ENCODE measurements at regions not wholly inside any gene's neighbourhood (a gene's known extent, or its start where the extent isn't known, plus 50 kb on each side); places are given as distances from the start of the nearest gene placed in this dataset.

DNA sequence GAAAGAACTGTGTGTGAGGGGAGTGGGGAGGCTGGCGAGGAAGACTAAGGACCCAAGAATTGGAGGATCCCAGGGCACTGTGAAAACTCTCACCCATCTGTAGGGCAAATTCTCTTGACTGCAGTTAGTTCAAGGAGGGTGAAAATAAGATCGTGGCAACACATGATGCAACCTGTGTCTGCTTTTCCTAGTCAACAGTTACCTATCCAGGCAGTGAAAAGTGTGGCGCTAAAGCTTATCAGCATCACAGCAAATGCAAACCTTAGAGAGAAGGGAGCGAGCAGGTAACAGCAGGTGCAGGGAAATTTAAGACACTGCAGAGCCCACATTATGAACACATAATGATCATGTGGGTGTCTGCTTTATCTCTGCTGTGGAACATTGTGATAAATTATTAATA lies 97.7 kb upstream of the SGK1 start:
- no peaks in the 10 kb centered on the region for H4K20me1 ChIP-seq (ENCODE audit: control insufficient read depth, extremely low read depth, insufficient read depth, low read length)
- TF ChIP-seq, protein P1, sequence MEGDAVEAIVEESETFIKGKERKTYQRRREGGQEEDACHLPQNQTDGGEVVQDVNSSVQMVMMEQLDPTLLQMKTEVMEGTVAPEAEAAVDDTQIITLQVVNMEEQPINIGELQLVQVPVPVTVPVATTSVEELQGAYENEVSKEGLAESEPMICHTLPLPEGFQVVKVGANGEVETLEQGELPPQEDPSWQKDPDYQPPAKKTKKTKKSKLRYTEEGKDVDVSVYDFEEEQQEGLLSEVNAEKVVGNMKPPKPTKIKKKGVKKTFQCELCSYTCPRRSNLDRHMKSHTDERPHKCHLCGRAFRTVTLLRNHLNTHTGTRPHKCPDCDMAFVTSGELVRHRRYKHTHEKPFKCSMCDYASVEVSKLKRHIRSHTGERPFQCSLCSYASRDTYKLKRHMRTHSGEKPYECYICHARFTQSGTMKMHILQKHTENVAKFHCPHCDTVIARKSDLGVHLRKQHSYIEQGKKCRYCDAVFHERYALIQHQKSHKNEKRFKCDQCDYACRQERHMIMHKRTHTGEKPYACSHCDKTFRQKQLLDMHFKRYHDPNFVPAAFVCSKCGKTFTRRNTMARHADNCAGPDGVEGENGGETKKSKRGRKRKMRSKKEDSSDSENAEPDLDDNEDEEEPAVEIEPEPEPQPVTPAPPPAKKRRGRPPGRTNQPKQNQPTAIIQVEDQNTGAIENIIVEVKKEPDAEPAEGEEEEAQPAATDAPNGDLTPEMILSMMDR (conservative IDR thresholded peaks at IDR 0.05 in 1 of 2, IDR thresholded peaks at IDR 0.05 in 1 of 2; ENCODE audit: low read depth in 1 of 2, low read length in 2 of 2), result no peak
- TF ChIP-seq EZH2 (IDR thresholded peaks at IDR 0.05; ENCODE audit: low read length, missing control alignments), result no peak
- DNase-seq (ENCODE audit: low read depth in 2 of 2), result no peak
- peaks cover 7% of the 10 kb centered on the region for H3K4me1 ChIP-seq (ENCODE audit: control insufficient read depth, extremely low read depth, insufficient read depth, low read length)
- H3K79me2 ChIP-seq (ENCODE audit: control insufficient read depth, insufficient read depth, low read length), result no peaks in the 10 kb centered on the region
- no peak overlapping the region for H3K4me2 ChIP-seq (ENCODE audit: extremely low read depth, insufficient read depth, low read length)
- no peak overlapping the region for H3K9ac ChIP-seq (ENCODE audit: insufficient read depth, low read length)
- no peaks in the 10 kb centered on the region for H3K9me3 ChIP-seq (ENCODE audit: control insufficient read depth, insufficient read depth, low read depth, low read length)
- no peak overlapping the region for H3K27ac ChIP-seq (ENCODE audit: insufficient read depth, low read length)
- no peaks in the 10 kb centered on the region for H3K27me3 ChIP-seq (ENCODE audit: control insufficient read depth, insufficient read depth, low read length)
- no peak overlapping the region for H2AFZ ChIP-seq (ENCODE audit: low read length)
- H3K36me3 ChIP-seq (ENCODE audit: control insufficient read depth, insufficient read depth, low read length), result no peaks in the 10 kb centered on the region
- H3K4me3 ChIP-seq (replicated peaks in 1 of 4; ENCODE audit: control extremely low read depth in 1 of 4, insufficient read depth in 1 of 4, low read depth in 3 of 4, low read length in 4 of 4), result no peak overlapping the region

DNA sequence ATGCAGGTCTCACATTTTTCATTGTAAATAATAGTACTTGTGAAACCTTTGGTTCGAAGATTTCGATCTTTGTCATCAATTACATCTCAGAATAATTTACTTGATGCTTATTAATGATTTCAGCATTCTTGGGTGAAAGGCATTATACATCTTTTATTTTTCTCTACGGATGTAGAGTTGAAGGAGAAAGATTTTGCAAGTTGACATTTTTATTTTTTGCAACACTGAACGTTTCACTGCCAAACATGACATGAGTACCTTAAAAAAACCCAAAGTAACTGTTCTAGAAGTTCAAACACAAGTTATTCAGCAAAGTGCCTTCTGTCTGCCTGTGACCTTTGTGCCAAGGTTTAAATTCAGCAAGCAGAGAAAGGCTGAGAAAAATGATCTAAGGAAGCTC lies 97.3 kb upstream of the SGK1 start:
- no peaks in the 10 kb centered on the region for H3K27me3 ChIP-seq (ENCODE audit: control insufficient read depth, insufficient read depth, low read length)
- TF ChIP-seq, protein P1 (conservative IDR thresholded peaks at IDR 0.05 in 1 of 2, IDR thresholded peaks at IDR 0.05 in 1 of 2; ENCODE audit: low read depth in 1 of 2, low read length in 2 of 2), result no peak
- TF ChIP-seq EZH2 (IDR thresholded peaks at IDR 0.05; ENCODE audit: low read length, missing control alignments), result no peak
- H3K9me3 ChIP-seq (ENCODE audit: control insufficient read depth, insufficient read depth, low read depth, low read length), result no peaks in the 10 kb centered on the region
- no peaks in the 10 kb centered on the region for H4K20me1 ChIP-seq (ENCODE audit: control insufficient read depth, extremely low read depth, insufficient read depth, low read length)
- H2AFZ ChIP-seq (ENCODE audit: low read length), result no peak overlapping the region
- no peak for DNase-seq (ENCODE audit: low read depth in 2 of 2)
- no peaks in the 10 kb centered on the region for H3K36me3 ChIP-seq (ENCODE audit: control insufficient read depth, insufficient read depth, low read length)
- H3K4me3 ChIP-seq (replicated peaks in 1 of 4; ENCODE audit: control extremely low read depth in 1 of 4, insufficient read depth in 1 of 4, low read depth in 3 of 4, low read length in 4 of 4), result no peak overlapping the region
- H3K4me2 ChIP-seq (ENCODE audit: extremely low read depth, insufficient read depth, low read length), result no peak overlapping the region
- peaks cover 4% of the 10 kb centered on the region for H3K4me1 ChIP-seq (ENCODE audit: control insufficient read depth, extremely low read depth, insufficient read depth, low read length)
- H3K9ac ChIP-seq (ENCODE audit: insufficient read depth, low read length), result no peak overlapping the region
- no peak overlapping the region for H3K27ac ChIP-seq (ENCODE audit: insufficient read depth, low read length)
- H3K79me2 ChIP-seq (ENCODE audit: control insufficient read depth, insufficient read depth, low read length), result no peaks in the 10 kb centered on the region

DNA sequence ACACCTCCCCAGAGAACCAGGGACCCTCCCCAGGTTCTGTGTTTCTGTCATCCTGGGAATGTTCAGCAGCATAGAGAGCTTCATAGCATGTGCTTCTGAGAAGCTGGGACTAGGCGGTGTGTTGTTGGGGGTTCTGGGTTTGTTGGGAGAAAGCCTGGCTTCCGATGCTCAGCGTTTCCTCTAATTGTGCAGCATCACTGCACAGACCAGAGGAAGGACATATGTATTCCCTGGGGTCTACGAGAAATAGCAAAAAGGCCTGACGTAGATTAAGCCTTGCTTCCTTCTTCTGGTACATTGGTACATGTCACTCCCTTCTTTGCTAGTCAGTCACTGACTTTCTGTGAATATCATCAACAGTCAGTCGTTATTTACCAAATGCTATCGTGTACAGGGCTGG lies 96.9 kb upstream of the SGK1 start:
- Histone ChIP-seq H2AFZ (ENCODE audit: low read length) (no peak overlapping the region), H3K79me2 (ENCODE audit: control insufficient read depth, insufficient read depth, low read length) (no peaks in the 10 kb centered on the region), H3K27me3 (ENCODE audit: control insufficient read depth, insufficient read depth, low read length) (no peaks in the 10 kb centered on the region), H4K20me1 (ENCODE audit: control insufficient read depth, extremely low read depth, insufficient read depth, low read length) (no peaks in the 10 kb centered on the region), H3K36me3 (ENCODE audit: control insufficient read depth, insufficient read depth, low read length) (no peaks in the 10 kb centered on the region), H3K4me3 (replicated peaks in 1 of 4; ENCODE audit: control extremely low read depth in 1 of 4, insufficient read depth in 1 of 4, low read depth in 3 of 4, low read length in 4 of 4) (no peak overlapping the region), H3K9me3 (ENCODE audit: control insufficient read depth, insufficient read depth, low read depth, low read length) (no peaks in the 10 kb centered on the region), H3K4me1 (ENCODE audit: control insufficient read depth, extremely low read depth, insufficient read depth, low read length) (peaks cover 4% of the 10 kb centered on the region), H3K27ac (ENCODE audit: insufficient read depth, low read length) (no peak overlapping the region), H3K9ac (ENCODE audit: insufficient read depth, low read length) (no peak overlapping the region), H3K4me2 (ENCODE audit: extremely low read depth, insufficient read depth, low read length) (no peak overlapping the region)
- no peak for DNase-seq (ENCODE audit: low read depth in 2 of 2)
- no peak for TF ChIP-seq EZH2 (IDR thresholded peaks at IDR 0.05; ENCODE audit: low read length, missing control alignments)
- TF ChIP-seq, protein P1 (conservative IDR thresholded peaks at IDR 0.05 in 1 of 2, IDR thresholded peaks at IDR 0.05 in 1 of 2; ENCODE audit: low read depth in 1 of 2, low read length in 2 of 2), result no peak
